K562 (cell line): ENCODE measurements at regions not wholly inside any gene's neighbourhood (a gene's known extent, or its start where the extent isn't known, plus 50 kb on each side); places are given as distances from the start of the nearest gene placed in this dataset.

Experiments
- ATAC-seq: fragments of 200-7000 bp; cut with Tn5 transposase; 3 replicates; pipeline ENCODE4 v1.9.1; 2020; ENCODE audit warnings: moderate library complexity
- BruUV-seq: library from RNA; stranded (reverse); fragments of 400-500 nt; replicated peaks from 2 replicates; lab custom pipeline; 2021; lab: Mats Ljungman, UMichigan
- CTCF ChIA-PET: fragments of 300-600 bp; formaldehyde crosslinking; extraction: SDS; loops from one replicate; lab custom pipeline; 2021; ENCODE audit warnings: low intra/inter-chr PET ratio; lab: Yijun Ruan, JAX
- POLR2A ChIA-PET: fragments of 300-600, 350-650 bp; sonication (Branson Sonifier 250); formaldehyde crosslinking; extraction: SDS; loops from one replicate; lab custom pipeline; 2021; ENCODE audit warnings: antibody characterized with exemption, inconsistent platforms; lab: Yijun Ruan, JAX
- DNase-seq, 4 experiments: peaks; one replicate each; pipeline versions ENCODE4 v3.0.0 to v3.0.0-alpha.2; 2011 to 2018; ENCODE audit warnings: low spot score in 3 of 4, mixed read lengths in 3 of 4; ENCODE audit errors: extremely low read depth in 1 of 4
- FAIRE-seq: peaks from 2 replicates; lab custom pipeline; 2011; peaks lifted over from hg19 to GRCh38; lab: Jason Lieb, UNC
- H2AFZ ChIP-seq: 2 replicates; pipeline ENCODE4 v1.6.0; 2011; ENCODE audit warnings: low read depth, low read length, control low read depth, inconsistent platforms
- H3K27ac ChIP-seq: fragments of 200-600 bp; 3 replicates; pipeline ENCODE4 v1.8.0; 2011; ENCODE audit warnings: low read depth, mild to moderate bottlenecking, control low read depth, inconsistent platforms, low read length, moderate library complexity, mixed read lengths; ENCODE audit errors: extremely low read depth
- H3K27me3 ChIP-seq, 2 experiments: fragments of 300-600 bp in 1 of 2; 2 replicates in 1 of 2; 3 replicates in 1 of 2; pipeline versions ENCODE4 v1.6.0 to v1.8.0; 2011; ENCODE audit warnings: inconsistent platforms in 2 of 2, low read length in 2 of 2, mild to moderate bottlenecking in 1 of 2, mixed read lengths in 1 of 2, moderate library complexity in 1 of 2; ENCODE audit not compliant: control insufficient read depth in 2 of 2, insufficient read depth in 2 of 2
- H3K36me3 ChIP-seq: fragments of 300-600 bp; 3 replicates; pipeline ENCODE4 v1.8.0; 2011; ENCODE audit warnings: mild to moderate bottlenecking, low read length, inconsistent platforms; ENCODE audit not compliant: control insufficient read depth, insufficient read depth
- H3K4me1 ChIP-seq, 2 experiments: fragments of 200-600 bp in 1 of 2; replicated peaks in 1 of 2; 2 replicates in 1 of 2; 3 replicates in 1 of 2; pipeline versions ENCODE4 v1.5.1 to v1.8.0; 2011; ENCODE audit warnings: inconsistent platforms in 2 of 2, low read length in 2 of 2, mild to moderate bottlenecking in 1 of 2, mixed read lengths in 1 of 2, moderate library complexity in 1 of 2; ENCODE audit not compliant: control insufficient read depth in 2 of 2, insufficient read depth in 2 of 2
- H3K4me2 ChIP-seq: 2 replicates; pipeline ENCODE4 v1.6.1; 2011; ENCODE audit warnings: low read length, control low read depth, inconsistent platforms, mixed read lengths; ENCODE audit not compliant: insufficient read depth
- H3K4me3 ChIP-seq: fragments of 200-600 bp; sonication (generic), shearing (Covaris generic); 2 replicates; pipeline ENCODE4 v1.5.1; 2016; ENCODE audit warnings: control low read depth, inconsistent platforms
- H3K79me2 ChIP-seq: fragments of 200-600 bp; 3 replicates; pipeline ENCODE4 v1.8.0; 2011; ENCODE audit warnings: low read length, inconsistent platforms; ENCODE audit not compliant: control insufficient read depth, insufficient read depth
- H3K9ac ChIP-seq, 2 experiments: 2 replicates each; pipeline versions ENCODE4 v1.6.0 to v1.6.1; 2011; ENCODE audit warnings: low read depth in 2 of 2, low read length in 2 of 2, control low read depth in 1 of 2, inconsistent platforms in 1 of 2, mild to moderate bottlenecking in 1 of 2, mixed read lengths in 1 of 2; ENCODE audit not compliant: insufficient read depth in 1 of 2
- H3K9me1 ChIP-seq: one replicate; pipeline ENCODE4 v1.6.0; 2011; ENCODE audit warnings: inconsistent platforms, mild to moderate bottlenecking, low read length, moderate library complexity; ENCODE audit not compliant: control insufficient read depth, insufficient read depth
- H3K9me3 ChIP-seq: replicated peaks from 2 replicates; pipeline ENCODE4 v1.5.1; 2011; ENCODE audit warnings: low read depth, low read length, inconsistent platforms; ENCODE audit not compliant: control insufficient read depth, insufficient read depth
- H4K20me1 ChIP-seq: replicated peaks from 2 replicates; pipeline ENCODE4 v1.6.1; 2011; ENCODE audit warnings: low read length, inconsistent platforms, mixed read lengths; ENCODE audit not compliant: control insufficient read depth, insufficient read depth
- DPF2 ChIP-seq: fragments of 450-650 bp; IDR thresholded peaks from 2 replicates; pipeline ENCODE4 v1.6.1; 2016
- ZC3H11A ChIP-seq: IDR thresholded peaks from 2 replicates; pipeline ENCODE4 v1.6.1; 2012; ENCODE audit warnings: low read depth, low read length, improper control_type of control experiment
- ZNF778 ChIP-seq: fragments of 450-650 bp; formaldehyde crosslinking; IDR thresholded peaks from 2 replicates; pipeline ENCODE4 v1.4.0; 2020; ENCODE audit warnings: mild to moderate bottlenecking, moderate library complexity
- WGBS: fragments of 100-300 bp; shearing (Covaris generic); methylation state at CpG from one replicate; pipeline ENCODE4 v1.1.6; 2016; ENCODE audit warnings: low coverage, mixed read lengths; ENCODE audit not compliant: insufficient coverage; ENCODE audit errors: missing lambda C conversion rate; 5-methylcytosine and 5-hydroxymethylcytosine counted together
- in situ Hi-C: fragments of 300-500 bp; cut with MboI; formaldehyde crosslinking; loops from 4 replicates; pipeline ENCODE4 v1.15.0; 2018; ENCODE audit warnings: inconsistent platforms, mixed read lengths
- intact Hi-C: fragments of 100-400 bp; cut with micrococcal nuclease; formaldehyde crosslinking; loops from 2 replicates; pipeline ENCODE4 v1.14.2; 2022
- TF ChIP-seq, protein P1 (sequence below), 2 experiments: fragments of 450-650 bp in 1 of 2; sonication (generic) in 1 of 2; formaldehyde crosslinking in 1 of 2; IDR thresholded peaks in 1 of 2; conservative IDR thresholded peaks in 1 of 2; 2 replicates each; pipeline versions ENCODE4 v1.6.1 to v1.8.1; 2016 to 2023; ENCODE audit warnings: mild to moderate bottlenecking in 2 of 2, moderate library complexity in 2 of 2, inconsistent platforms in 1 of 2, missing genetic modification reagents in 1 of 2
- TF ChIP-seq, protein P2 (sequence below): sonication (generic); formaldehyde crosslinking; IDR thresholded peaks from 2 replicates; pipeline ENCODE4 v1.8.1; 2023; ENCODE audit warnings: mild to moderate bottlenecking, missing genetic modification reagents
- TF ChIP-seq, protein P3 (sequence below): fragments of 450-650 bp; formaldehyde crosslinking; IDR thresholded peaks from 2 replicates; pipeline ENCODE4 v1.4.0; 2020; ENCODE audit warnings: mild to moderate bottlenecking, moderate library complexity

DNA sequence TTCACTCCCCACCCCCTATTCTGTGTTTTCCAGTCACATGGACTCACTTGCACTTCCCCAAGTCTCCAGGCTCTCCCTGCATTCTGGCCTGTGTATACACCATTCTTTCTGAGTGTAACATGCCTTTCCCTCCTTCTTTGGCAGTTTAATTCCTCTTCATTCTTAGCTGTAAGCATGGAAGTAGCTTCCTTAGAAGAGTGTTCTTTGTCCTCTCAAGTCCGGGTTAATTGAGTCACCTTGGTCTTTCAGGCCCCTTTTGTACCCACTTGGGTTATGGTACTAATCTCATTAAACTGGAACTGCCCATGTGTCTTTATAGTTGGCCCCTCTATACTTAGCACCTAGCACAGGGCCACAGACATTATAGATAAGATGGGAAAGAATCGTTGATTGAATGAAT is 525.3 kb upstream of the ADGRL4 start (continued):
- TF ChIP-seq, protein P1, sequence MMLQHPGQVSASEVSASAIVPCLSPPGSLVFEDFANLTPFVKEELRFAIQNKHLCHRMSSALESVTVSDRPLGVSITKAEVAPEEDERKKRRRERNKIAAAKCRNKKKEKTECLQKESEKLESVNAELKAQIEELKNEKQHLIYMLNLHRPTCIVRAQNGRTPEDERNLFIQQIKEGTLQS (IDR thresholded peaks at IDR 0.05): no peak
- TF ChIP-seq, protein P1 (CRISPR knock-in tag; conservative IDR thresholded peaks at IDR 0.05): no peak
- TF ChIP-seq, protein P2, sequence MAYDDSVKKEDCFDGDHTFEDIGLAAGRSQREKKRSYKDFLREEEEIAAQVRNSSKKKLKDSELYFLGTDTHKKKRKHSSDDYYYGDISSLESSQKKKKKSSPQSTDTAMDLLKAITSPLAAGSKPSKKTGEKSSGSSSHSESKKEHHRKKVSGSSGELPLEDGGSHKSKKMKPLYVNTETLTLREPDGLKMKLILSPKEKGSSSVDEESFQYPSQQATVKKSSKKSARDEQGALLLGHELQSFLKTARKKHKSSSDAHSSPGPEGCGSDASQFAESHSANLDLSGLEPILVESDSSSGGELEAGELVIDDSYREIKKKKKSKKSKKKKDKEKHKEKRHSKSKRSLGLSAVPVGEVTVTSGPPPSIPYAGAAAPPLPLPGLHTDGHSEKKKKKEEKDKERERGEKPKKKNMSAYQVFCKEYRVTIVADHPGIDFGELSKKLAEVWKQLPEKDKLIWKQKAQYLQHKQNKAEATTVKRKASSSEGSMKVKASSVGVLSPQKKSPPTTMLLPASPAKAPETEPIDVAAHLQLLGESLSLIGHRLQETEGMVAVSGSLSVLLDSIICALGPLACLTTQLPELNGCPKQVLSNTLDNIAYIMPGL (CRISPR knock-in tag): no peak
- TF ChIP-seq, protein P3, sequence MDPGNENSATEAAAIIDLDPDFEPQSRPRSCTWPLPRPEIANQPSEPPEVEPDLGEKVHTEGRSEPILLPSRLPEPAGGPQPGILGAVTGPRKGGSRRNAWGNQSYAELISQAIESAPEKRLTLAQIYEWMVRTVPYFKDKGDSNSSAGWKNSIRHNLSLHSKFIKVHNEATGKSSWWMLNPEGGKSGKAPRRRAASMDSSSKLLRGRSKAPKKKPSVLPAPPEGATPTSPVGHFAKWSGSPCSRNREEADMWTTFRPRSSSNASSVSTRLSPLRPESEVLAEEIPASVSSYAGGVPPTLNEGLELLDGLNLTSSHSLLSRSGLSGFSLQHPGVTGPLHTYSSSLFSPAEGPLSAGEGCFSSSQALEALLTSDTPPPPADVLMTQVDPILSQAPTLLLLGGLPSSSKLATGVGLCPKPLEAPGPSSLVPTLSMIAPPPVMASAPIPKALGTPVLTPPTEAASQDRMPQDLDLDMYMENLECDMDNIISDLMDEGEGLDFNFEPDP (CRISPR knock-in tag): no peak

DNA sequence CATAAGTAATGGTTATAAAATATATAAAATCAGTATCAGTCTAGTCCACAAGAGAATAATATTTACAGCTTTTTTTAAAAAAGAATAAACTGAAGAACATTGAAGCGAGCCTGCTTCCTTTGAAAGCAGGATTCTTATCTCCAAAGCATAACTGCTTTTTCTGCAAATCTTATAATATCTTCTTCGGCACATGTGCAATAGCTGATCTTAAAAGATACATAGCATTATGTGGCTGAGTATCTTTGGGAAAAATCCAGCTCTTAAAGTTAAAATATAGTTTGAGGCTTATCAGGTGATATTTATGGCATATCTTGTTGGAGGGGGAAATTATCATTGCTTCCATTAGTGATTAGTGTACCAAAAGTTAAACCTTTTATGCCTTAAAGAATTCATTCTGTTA is 523.9 kb upstream of the ADGRL4 start:
- no peak for FAIRE-seq
- Histone ChIP-seq H3K9me3 (0 out of 2 replicates have a peak, but pooled peaks cover 4% of the 10 kb centered on the region), H3K79me2 (no peaks in the 10 kb centered on the region)

More for the DNA sequence above, 523.9 kb upstream of the ADGRL4 start:
- no peak overlapping the region for H2AFZ ChIP-seq
- no peaks in the 10 kb centered on the region for H3K4me1 ChIP-seq
- no peak overlapping the region for H3K4me3 ChIP-seq
- no peaks in the 10 kb centered on the region for H4K20me1 ChIP-seq
- POLR2A ChIA-PET: no interaction called here
- no peaks in the 10 kb centered on the region for H3K27me3 ChIP-seq
- BruUV-seq: no TSS peak
- no peaks in the 10 kb centered on the region for H3K36me3 ChIP-seq
- in situ Hi-C loops: no loop called here
- H3K9me1 ChIP-seq: no peaks in the 10 kb centered on the region
- no peak overlapping the region for H3K27ac ChIP-seq
- H3K4me2 ChIP-seq: no peak overlapping the region
- no peak for DNase-seq
- TF ChIP-seq DPF2 (no peak), ZC3H11A (no peak), ZNF778 (no peak)
- TF ChIP-seq, all 486 proteins: peak for 0
- intact Hi-C loops: no loop called here
- CTCF ChIA-PET: no interaction called here
- no peak for ATAC-seq
- WGBS: 0% methylated on average over 2 of the region's 2 CpGs
- H3K9ac ChIP-seq: no peak overlapping the region
